Renal cortical epithelial cell (primary cell): ENCODE measurements at regions not wholly inside any gene's neighbourhood (a gene's known extent, or its start where the extent isn't known, plus 50 kb on each side); places are given as distances from the start of the nearest gene placed in this dataset.
A peak's percentile ranks its signal among the peaks of the same experiment; 100 is the strongest.

Source experiments
- DNase-seq: peaks from one replicate; pipeline ENCODE4 v3.0.0-alpha.2; 2011; ENCODE audit warnings: low read depth

GRCh38 chr11:69917529-69917928 lies 98.3 kb upstream of the FGF3 start:
- DNase-seq: no peak

GRCh38 chr11:69918231-69918937 lies 99.2 kb upstream of the FGF3 start:
- no peak for DNase-seq

- peak; percentile 19 for DNase-seq
These were observed 99.9 kb upstream of the FGF3 start for GRCh38 chr11:69918938-69919650.

- no peak for DNase-seq
These were observed 100.6 kb upstream of the FGF3 start for GRCh38 chr11:69919659-69920344.

- no peak for DNase-seq
These were observed 101.3 kb upstream of the FGF3 start for GRCh38 chr11:69920345-69921127.

GRCh38 chr11:69921128-69922014 lies 102.2 kb upstream of the FGF3 start:
- DNase-seq: no peak

GRCh38 chr11:69922015-69922595 lies 102.9 kb upstream of the FGF3 start:
- DNase-seq: no peak

- DNase-seq: no peak
These were observed 103.4 kb upstream of the FGF3 start for GRCh38 chr11:69922596-69923111.

- no peak for DNase-seq
These were observed 104.0 kb upstream of the FGF3 start for GRCh38 chr11:69923196-69923595.

- no peak for DNase-seq
These were observed 104.6 kb upstream of the FGF3 start for GRCh38 chr11:69923641-69924307.

GRCh38 chr11:69924308-69925161 lies 105.3 kb upstream of the FGF3 start:
- no peak for DNase-seq

- DNase-seq: no peak
These were observed 106.4 kb upstream of the FGF3 start for GRCh38 chr11:69925366-69926196.

GRCh38 chr11:69926376-69927050 lies 107.3 kb upstream of the FGF3 start:
- DNase-seq: no peak

- no peak for DNase-seq
These were observed 108.9 kb upstream of the FGF3 start for GRCh38 chr11:69928121-69928520.

GRCh38 chr11:69928975-69929374 lies 109.8 kb upstream of the FGF3 start:
- DNase-seq: no peak

- no peak for DNase-seq
These were observed 111.2 kb upstream of the FGF3 start for GRCh38 chr11:69930081-69931059.
